Suppressor macrophage treated with lipopolysaccharide for 1 hour (primary cell): ENCODE measurements at regions not wholly inside any gene's neighbourhood (a gene's known extent, or its start where the extent isn't known, plus 50 kb on each side); places are given as distances from the start of the nearest gene placed in this dataset.
A peak's percentile ranks its signal among the peaks of the same experiment; 100 is the strongest.

ENCODE experiments used
- DNase-seq, 3 donors: peaks; one replicate each; pipeline ENCODE4 v3.0.0-alpha.2; 2020 to 2022

- DNase-seq: no peak
Observed at GRCh38 chr2:76572981-76573380, 862.3 kb upstream of the GCFC2 start.

- no peak for DNase-seq
Observed at GRCh38 chr2:76569819-76570218, 859.1 kb upstream of the GCFC2 start.

GRCh38 chr2:76567478-76567877, 856.8 kb upstream of the GCFC2 start:
- DNase-seq: no peak

- DNase-seq: no peak
Observed at GRCh38 chr2:76564734-76565133, 854.0 kb upstream of the GCFC2 start.

- no peak for DNase-seq
Observed at GRCh38 chr2:76563730-76564129, 853.0 kb upstream of the GCFC2 start.

- no peak for DNase-seq
Observed at GRCh38 chr2:76558157-76558556, 847.4 kb upstream of the GCFC2 start.

GRCh38 chr2:76556018-76556417, 845.3 kb upstream of the GCFC2 start:
- no peak for DNase-seq

- no peak for DNase-seq
Observed at GRCh38 chr2:76546207-76546606, 835.5 kb upstream of the GCFC2 start.

- no peak for DNase-seq
Observed at GRCh38 chr2:76544901-76545300, 834.2 kb upstream of the GCFC2 start.

- DNase-seq: no peak
Observed at GRCh38 chr2:76517574-76517909, 806.8 kb upstream of the GCFC2 start.

GRCh38 chr2:76516861-76517573, 806.3 kb upstream of the GCFC2 start:
- DNase-seq: no peak

- DNase-seq: no peak
Observed at GRCh38 chr2:76512201-76512820, 801.6 kb upstream of the GCFC2 start.

GRCh38 chr2:76506538-76506937, 795.8 kb upstream of the GCFC2 start:
- no peak for DNase-seq

GRCh38 chr2:76501641-76502040, 790.9 kb upstream of the GCFC2 start:
- DNase-seq: no peak

GRCh38 chr2:76498360-76498759, 787.6 kb upstream of the GCFC2 start:
- DNase-seq: no peak

- DNase-seq: peak; percentile 4 to 52 (median 16)
Observed at GRCh38 chr2:76491503-76491902, 780.8 kb upstream of the GCFC2 start.

- DNase-seq: no peak
Observed at GRCh38 chr2:76478266-76479035, 767.7 kb upstream of the GCFC2 start.

GRCh38 chr2:76472946-76473345, 762.2 kb upstream of the GCFC2 start:
- no peak for DNase-seq

GRCh38 chr2:76469066-76469465, 758.4 kb upstream of the GCFC2 start:
- no peak for DNase-seq

GRCh38 chr2:76467326-76467725, 756.6 kb upstream of the GCFC2 start:
- no peak for DNase-seq

GRCh38 chr2:76464310-76464709, 753.6 kb upstream of the GCFC2 start:
- no peak for DNase-seq

- no peak for DNase-seq
Observed at GRCh38 chr2:76461431-76461830, 750.7 kb upstream of the GCFC2 start.

GRCh38 chr2:76455910-76456309, 745.2 kb upstream of the GCFC2 start:
- no peak for DNase-seq

- no peak for DNase-seq
Observed at GRCh38 chr2:76450024-76450475, 739.3 kb upstream of the GCFC2 start.
